Spleen (tissue), 11 donors: ENCODE measurements at regions not wholly inside any gene's neighbourhood (a gene's known extent, or its start where the extent isn't known, plus 50 kb on each side); places are given as distances from the start of the nearest gene placed in this dataset.

Experiments
- DNase-seq: peaks from one replicate; pipeline ENCODE4 v3.0.0-alpha.2; 2020
- H3K27ac ChIP-seq, 8 donors: fragments of 200-600 bp; sonication (generic) in 7 of 8; 1 replicate in 4 of 8; 2 replicates in 4 of 8; pipeline versions ENCODE4 v1.5.0 to v1.8.0; 2016 to 2021; ENCODE audit warnings: inconsistent platforms in 4 of 8, mild to moderate bottlenecking in 4 of 8, moderate library complexity in 1 of 8
- H3K27me3 ChIP-seq, 7 donors: fragments of 200-600 bp; sonication (generic) in 6 of 7; replicated peaks in 1 of 7; 1 replicate in 4 of 7; 2 replicates in 3 of 7; pipeline versions ENCODE4 v1.5.0 to v1.8.0; 2016 to 2021; ENCODE audit warnings: inconsistent platforms in 3 of 7, mild to moderate bottlenecking in 1 of 7
- H3K36me3 ChIP-seq, 6 donors: fragments of 200-600 bp; sonication (generic) in 5 of 6; 1 replicate in 4 of 6; 2 replicates in 2 of 6; pipeline versions ENCODE4 v1.5.0 to v1.8.0; 2016 to 2021; ENCODE audit warnings: inconsistent platforms in 2 of 6
- H3K4me1 ChIP-seq, 6 donors: fragments of 200-600 bp; sonication (generic) in 5 of 6; 1 replicate in 3 of 6; 2 replicates in 3 of 6; pipeline versions ENCODE4 v1.5.0 to v1.8.0; 2016 to 2021; ENCODE audit warnings: inconsistent platforms in 3 of 6
- H3K4me3 ChIP-seq, 8 donors: fragments of 200-600 bp; sonication (generic) in 7 of 8; 1 replicate in 4 of 8; 2 replicates in 4 of 8; pipeline versions ENCODE4 v1.5.0 to v1.8.0; 2016 to 2021; ENCODE audit warnings: inconsistent platforms in 4 of 8, mild to moderate bottlenecking in 4 of 8, moderate library complexity in 2 of 8
- H3K9me3 ChIP-seq, 8 donors: fragments of 200-600 bp; sonication (generic) in 7 of 8; 1 replicate in 4 of 8; 2 replicates in 4 of 8; pipeline versions ENCODE4 v1.5.0 to v1.8.0; 2016 to 2021; ENCODE audit warnings: inconsistent platforms in 4 of 8
- CTCF ChIP-seq, 11 experiments: fragments of 200-600 bp in 7 of 11; fragments of 450-650 bp in 4 of 11; sonication (generic) in 4 of 11; IDR thresholded peaks in 8 of 11; conservative IDR thresholded peaks in 3 of 11; 1 replicate in 7 of 11; 2 replicates in 4 of 11; pipeline versions ENCODE4 v1.4.0 to v1.8.0; 2016 to 2021; ENCODE audit warnings: antibody characterized with exemption in 11 of 11, inconsistent platforms in 4 of 11, mild to moderate bottlenecking in 1 of 11
- POLR2A ChIP-seq, 3 donors: fragments of 450-650 bp; IDR thresholded peaks; one replicate each; pipeline ENCODE4 v1.5.1; 2017; ENCODE audit warnings: antibody characterized with exemption in 3 of 3, mild to moderate bottlenecking in 1 of 3
- POLR2AphosphoS5 ChIP-seq, 3 donors: sonication (generic); formaldehyde crosslinking; IDR thresholded peaks; one replicate each; pipeline ENCODE4 v1.5.1; 2017; ENCODE audit warnings: antibody characterized with exemption in 3 of 3
- WGBS, 5 donors: extraction: QIAGEN DNeasy Blood & Tissue Kit in 3 of 5; methylation state at CpG; one replicate each; pipeline versions ENCODE4 v1.1.5 to v1.1.7; 2013 to 2018; 5-methylcytosine and 5-hydroxymethylcytosine counted together
- intact Hi-C: fragments of 100-400 bp; cut with DNase I; formaldehyde crosslinking; loops from one replicate; pipeline ENCODE4 v1.15.0; 2023; ENCODE audit warnings: low total_unique reads
- donor health status: healthy with polysubstance abuse.
- donor health status: DM: no; HTN: no; CAD: no; lungs with moderate emphysema.
- donor health status: DM: no; HTN: no; CAD: no.
- donor health status: Bipolar disorder and iron deficiency.
- donor health status: healthy.
- donor health status: DM: no; HTN: no; CAD: no.
- donor health status: DM: yes; HTN: yes; CAD: no.

GRCh38 chr2:20140321-20141055 lies 84.4 kb downstream of the SDC1 start:
- intact Hi-C loops = no loop called here
- H3K4me1 ChIP-seq = peaks cover 0 to 23% (median 8%) of the 10 kb centered on the region in 6 donors
- H3K9me3 ChIP-seq = no peaks in the 10 kb centered on the region
- no peaks in the 10 kb centered on the region for H3K36me3 ChIP-seq
- H3K27me3 ChIP-seq = peaks cover 0 to 6% (median 0%) of the 10 kb centered on the region in 7 donors
- H3K27ac ChIP-seq = no peak overlapping the region
- WGBS, 5 donors = 85 to 95% (median 90%) methylated on average over 9 to 11 of the region's 11 CpGs
- TF ChIP-seq CTCF (IDR thresholded peaks at IDR 0.05 in 8 of 11, conservative IDR thresholded peaks at IDR 0.05 in 3 of 11) (no peak), POLR2A (IDR thresholded peaks at IDR 0.05) (no peak), POLR2AphosphoS5 (IDR thresholded peaks at IDR 0.05) (no peak)
- no peak overlapping the region for H3K4me3 ChIP-seq
- DNase-seq = no peak

GRCh38 chr2:20139407-20140172 lies 85.3 kb downstream of the SDC1 start:
- 57 to 71% (median 64%) methylated on average over 6 to 9 of the region's 9 CpGs for WGBS, 5 donors
- intact Hi-C loops = no loop called here

GRCh38 chr2:20138696-20139095 lies 86.2 kb downstream of the SDC1 start:
- H3K36me3 ChIP-seq = no peaks in the 10 kb centered on the region
- no peak overlapping the region for H3K4me3 ChIP-seq
- peaks cover 0 to 11% (median 0%) of the 10 kb centered on the region in 7 donors for H3K27me3 ChIP-seq
- no peaks in the 10 kb centered on the region for H3K9me3 ChIP-seq
- 49 to 67% (median 58%) methylated on average over 6 of the region's 6 CpGs for WGBS, 5 donors
- H3K27ac ChIP-seq = no peak overlapping the region
- DNase-seq = no peak
- TF ChIP-seq POLR2A (IDR thresholded peaks at IDR 0.05) (no peak), CTCF (IDR thresholded peaks at IDR 0.05 in 8 of 11, conservative IDR thresholded peaks at IDR 0.05 in 3 of 11) (no peak), POLR2AphosphoS5 (IDR thresholded peaks at IDR 0.05) (no peak)
- H3K4me1 ChIP-seq = peaks cover 0 to 23% (median 5%) of the 10 kb centered on the region in 6 donors
- intact Hi-C loops = no loop called here

More at GRCh38 chr2:20139407-20140172, 85.3 kb downstream of the SDC1 start:
- H3K36me3 ChIP-seq = no peaks in the 10 kb centered on the region
- no peak for TF ChIP-seq POLR2A (IDR thresholded peaks at IDR 0.05)
- TF ChIP-seq POLR2AphosphoS5 (IDR thresholded peaks at IDR 0.05) = no peak
- H3K4me1 ChIP-seq = peaks cover 0 to 23% (median 5%) of the 10 kb centered on the region in 6 donors
- no peak overlapping the region for H3K4me3 ChIP-seq
- H3K27ac ChIP-seq = no peak overlapping the region
- no peaks in the 10 kb centered on the region for H3K9me3 ChIP-seq
- no peak for DNase-seq
- peaks cover 0 to 6% (median 0%) of the 10 kb centered on the region in 7 donors for H3K27me3 ChIP-seq

- TF ChIP-seq POLR2AphosphoS5 (IDR thresholded peaks at IDR 0.05) (no peak), CTCF (IDR thresholded peaks at IDR 0.05 in 8 of 11, conservative IDR thresholded peaks at IDR 0.05 in 3 of 11) (no peak), POLR2A (IDR thresholded peaks at IDR 0.05) (no peak)
- H3K4me3 ChIP-seq = no peak overlapping the region
- intact Hi-C loops = no loop called here
- H3K27ac ChIP-seq = no peak overlapping the region
- peaks cover 0 to 19% (median 0%) of the 10 kb centered on the region in 7 donors for H3K27me3 ChIP-seq
- H3K36me3 ChIP-seq = no peaks in the 10 kb centered on the region
- no peak for DNase-seq
- H3K9me3 ChIP-seq = no peaks in the 10 kb centered on the region
- WGBS, 5 donors = 90 to 97% (median 93%) methylated on average over 8 of the region's 8 CpGs
- H3K4me1 ChIP-seq = peaks cover 0 to 23% (median 5%) of the 10 kb centered on the region in 6 donors
Observed at GRCh38 chr2:20137884-20138283, 86.5 kb upstream of the LAPTM4A start.
